ENCODE measurements at regions not wholly inside any gene's neighbourhood (a gene's known extent, or its start where the extent isn't known, plus 50 kb on each side); places are given as distances from the start of the nearest gene placed in this dataset.

GRCh38 chr16:9374061-9374460 is 282.6 kb downstream of the HAPSTR1 start:
- no peak for TF ChIP-seq CTCF (conservative IDR thresholded peaks at IDR 0.05; ENCODE audit: low read depth, low read length)
- H3K4me3 ChIP-seq (ENCODE audit: low read depth, low read length) = no peak overlapping the region
- DNase-seq (ENCODE audit: low read depth) = no peak

GRCh38 chr16:9378876-9379275 is 287.4 kb downstream of the HAPSTR1 start:
- no peak for TF ChIP-seq CTCF (conservative IDR thresholded peaks at IDR 0.05; ENCODE audit: low read depth, low read length)
- no peak for DNase-seq (ENCODE audit: low read depth)
- no peak overlapping the region for H3K4me3 ChIP-seq (ENCODE audit: low read depth, low read length)

GRCh38 chr16:9380221-9380620 is 288.8 kb downstream of the HAPSTR1 start:
- no peak for TF ChIP-seq CTCF (conservative IDR thresholded peaks at IDR 0.05; ENCODE audit: low read depth, low read length)
- DNase-seq (ENCODE audit: low read depth) = no peak
- no peak overlapping the region for H3K4me3 ChIP-seq (ENCODE audit: low read depth, low read length)

GRCh38 chr16:9381399-9381798 is 290.0 kb downstream of the HAPSTR1 start:
- DNase-seq (ENCODE audit: low read depth) = no peak
- TF ChIP-seq CTCF (conservative IDR thresholded peaks at IDR 0.05; ENCODE audit: low read depth, low read length) = no peak
- H3K4me3 ChIP-seq (ENCODE audit: low read depth, low read length) = no peak overlapping the region

- TF ChIP-seq CTCF (conservative IDR thresholded peaks at IDR 0.05; ENCODE audit: low read depth, low read length) = no peak
- no peak for DNase-seq (ENCODE audit: low read depth)
- no peak overlapping the region for H3K4me3 ChIP-seq (ENCODE audit: low read depth, low read length)
These were observed 290.5 kb downstream of the HAPSTR1 start for GRCh38 chr16:9381905-9382304.

- TF ChIP-seq CTCF (conservative IDR thresholded peaks at IDR 0.05; ENCODE audit: low read depth, low read length) = no peak
- no peak for DNase-seq (ENCODE audit: low read depth)
These were observed 291.8 kb downstream of the HAPSTR1 start for GRCh38 chr16:9383281-9383680.

GRCh38 chr16:9384141-9384540 is 292.7 kb downstream of the HAPSTR1 start:
- no peak for TF ChIP-seq CTCF (conservative IDR thresholded peaks at IDR 0.05; ENCODE audit: low read depth, low read length)
- no peak overlapping the region for H3K4me3 ChIP-seq (ENCODE audit: low read depth, low read length)
- DNase-seq (ENCODE audit: low read depth) = no peak

More at GRCh38 chr16:9383281-9383680, 291.8 kb downstream of the HAPSTR1 start:
- H3K4me3 ChIP-seq (ENCODE audit: low read depth, low read length) = no peak overlapping the region

Measured in choroid plexus epithelial cell (primary cell).